ENCODE measurements at regions not wholly inside any gene's neighbourhood (a gene's known extent, or its start where the extent isn't known, plus 50 kb on each side); places are given as distances from the start of the nearest gene placed in this dataset.

- Mint-ChIP-seq H3K9me3 (no peaks in the 10 kb centered on the region), H3K4me3 (no peak overlapping the region), H3K4me1 (ENCODE audit: low read depth) (peaks cover 32% of the 10 kb centered on the region), H3K36me3 (ENCODE audit: low read depth) (peaks cover 5% of the 10 kb centered on the region; the same call in 1 of the 2 replicates), H3K27me3 (ENCODE audit: insufficient read depth) (peaks cover 5% of the 10 kb centered on the region; the same call in 1 of the 2 replicates), H3K27ac (no peak overlapping the region)
- no peak for TF ChIP-seq CTCF (IDR thresholded peaks at IDR 0.05)
- DNase-seq, result no peak
These were observed 153.1 kb upstream of the STT3B start for GRCh38 chr3:31379598-31379997.

- no peak for TF ChIP-seq CTCF (IDR thresholded peaks at IDR 0.05)
- Mint-ChIP-seq H3K4me1 (ENCODE audit: low read depth) (peaks cover 20% of the 10 kb centered on the region), H3K36me3 (ENCODE audit: low read depth) (peaks cover 11% of the 10 kb centered on the region), H3K9me3 (peaks cover 5% of the 10 kb centered on the region; the same call in 1 of the 2 replicates), H3K27me3 (ENCODE audit: insufficient read depth) (0 out of 2 replicates have a peak, but pooled peaks cover 5% of the 10 kb centered on the region), H3K4me3 (no peak overlapping the region), H3K27ac (no peak overlapping the region)
- no peak for DNase-seq
These were observed 149.9 kb upstream of the STT3B start for GRCh38 chr3:31382856-31383255.

GRCh38 chr3:31384117-31384516 is 148.6 kb upstream of the STT3B start:
- no peak overlapping the region for H3K4me3 Mint-ChIP-seq
- peaks cover 5% of the 10 kb centered on the region; the same call in 1 of the 2 replicates for H3K9me3 Mint-ChIP-seq
- 0 out of 2 replicates have a peak, but pooled peaks cover 5% of the 10 kb centered on the region for H3K27me3 Mint-ChIP-seq (ENCODE audit: insufficient read depth)
- TF ChIP-seq CTCF (IDR thresholded peaks at IDR 0.05), result no peak
- no peak overlapping the region for H3K27ac Mint-ChIP-seq
- DNase-seq, result no peak
- H3K4me1 Mint-ChIP-seq (ENCODE audit: low read depth), result peaks cover 12% of the 10 kb centered on the region
- peaks cover 11% of the 10 kb centered on the region for H3K36me3 Mint-ChIP-seq (ENCODE audit: low read depth)

GRCh38 chr3:31389939-31390338 is 142.8 kb upstream of the STT3B start:
- no peak overlapping the region for H3K27ac Mint-ChIP-seq
- no peak for TF ChIP-seq CTCF (IDR thresholded peaks at IDR 0.05)

GRCh38 chr3:31390466-31390865 is 142.3 kb upstream of the STT3B start:
- Mint-ChIP-seq H3K9me3 (peaks cover 5% of the 10 kb centered on the region; the same call in 1 of the 2 replicates), H3K4me1 (ENCODE audit: low read depth) (no peaks in the 10 kb centered on the region), H3K27ac (no peak overlapping the region), H3K27me3 (ENCODE audit: insufficient read depth) (no peaks in the 10 kb centered on the region), H3K4me3 (no peak overlapping the region), H3K36me3 (ENCODE audit: low read depth) (peaks cover 6% of the 10 kb centered on the region)
- no peak for TF ChIP-seq CTCF (IDR thresholded peaks at IDR 0.05)
- no peak for DNase-seq

More at GRCh38 chr3:31389939-31390338, 142.8 kb upstream of the STT3B start:
- Mint-ChIP-seq H3K4me1 (ENCODE audit: low read depth) (no peaks in the 10 kb centered on the region), H3K9me3 (peaks cover 5% of the 10 kb centered on the region; the same call in 1 of the 2 replicates), H3K4me3 (no peak overlapping the region), H3K36me3 (ENCODE audit: low read depth) (peaks cover 6% of the 10 kb centered on the region), H3K27me3 (ENCODE audit: insufficient read depth) (no peaks in the 10 kb centered on the region)
- no peak for DNase-seq

GRCh38 chr3:31391150-31391549 is 141.6 kb upstream of the STT3B start:
- peaks cover 5% of the 10 kb centered on the region; the same call in 1 of the 2 replicates for H3K9me3 Mint-ChIP-seq
- no peak overlapping the region for H3K4me3 Mint-ChIP-seq
- TF ChIP-seq CTCF (IDR thresholded peaks at IDR 0.05), result no peak
- DNase-seq, result no peak
- H3K27ac Mint-ChIP-seq, result no peak overlapping the region
- no peaks in the 10 kb centered on the region for H3K4me1 Mint-ChIP-seq (ENCODE audit: low read depth)
- no peaks in the 10 kb centered on the region for H3K27me3 Mint-ChIP-seq (ENCODE audit: insufficient read depth)
- peaks cover 6% of the 10 kb centered on the region for H3K36me3 Mint-ChIP-seq (ENCODE audit: low read depth)
